Keratinocyte (primary cell): ENCODE measurements at regions not wholly inside any gene's neighbourhood (a gene's known extent, or its start where the extent isn't known, plus 50 kb on each side); places are given as distances from the start of the nearest gene placed in this dataset.

Experiments used
- DNase-seq: peaks from one replicate; pipeline ENCODE4 v3.0.0-alpha.2; 2011; ENCODE audit warnings: low read depth, missing footprints, low spot score
- FAIRE-seq: peaks from 2 replicates; lab custom pipeline; 2011; peaks lifted over from hg19 to GRCh38; lab: Jason Lieb, UNC
- H2AFZ ChIP-seq: 2 replicates; pipeline ENCODE4 v1.6.0; 2012; ENCODE audit warnings: low read length, control low read depth, inconsistent platforms; ENCODE audit not compliant: control insufficient read depth
- H3K27ac ChIP-seq: 2 replicates; pipeline ENCODE4 v1.5.1; 2011; ENCODE audit warnings: low read length; ENCODE audit not compliant: control insufficient read depth, insufficient read depth
- H3K27me3 ChIP-seq: 3 replicates; pipeline ENCODE4 v1.6.0; 2011; ENCODE audit warnings: low read length; ENCODE audit not compliant: control insufficient read depth, insufficient read depth; ENCODE audit errors: extremely low read depth
- H3K36me3 ChIP-seq, 2 experiments: 2 replicates in 1 of 2; 3 replicates in 1 of 2; pipeline ENCODE4 v1.5.1; 2011; ENCODE audit warnings: low read length in 2 of 2, mild to moderate bottlenecking in 1 of 2; ENCODE audit not compliant: control insufficient read depth in 2 of 2, insufficient read depth in 2 of 2; ENCODE audit errors: extremely low read depth in 1 of 2
- H3K4me1 ChIP-seq: 3 replicates; pipeline ENCODE4 v1.5.1; 2011; ENCODE audit warnings: low read length; ENCODE audit not compliant: control insufficient read depth, insufficient read depth; ENCODE audit errors: extremely low read depth
- H3K4me2 ChIP-seq: 3 replicates; pipeline ENCODE4 v1.6.0; 2011; ENCODE audit warnings: low read depth, low read length; ENCODE audit not compliant: control insufficient read depth, insufficient read depth; ENCODE audit errors: extremely low read depth
- H3K4me3 ChIP-seq, 3 experiments: fragments of 200-600 bp in 1 of 3; sonication (generic) in 1 of 3; 2 replicates in 2 of 3; 3 replicates in 1 of 3; pipeline ENCODE4 v1.5.1; 2011 to 2016; ENCODE audit warnings: low read length in 3 of 3, mild to moderate bottlenecking in 3 of 3, control low read depth in 2 of 3, inconsistent platforms in 1 of 3, low read depth in 1 of 3, mixed read lengths in 1 of 3, mixed run types in 1 of 3, moderate library complexity in 1 of 3; ENCODE audit not compliant: control insufficient read depth in 2 of 3, insufficient read depth in 2 of 3; ENCODE audit errors: extremely low read depth in 1 of 3
- H3K79me2 ChIP-seq: 2 replicates; pipeline ENCODE4 v1.6.0; 2012; ENCODE audit warnings: low read length; ENCODE audit not compliant: control insufficient read depth, insufficient read depth
- H3K9ac ChIP-seq: 3 replicates; pipeline ENCODE4 v1.6.0; 2011; ENCODE audit warnings: low read length; ENCODE audit not compliant: control insufficient read depth, insufficient read depth; ENCODE audit errors: extremely low read depth
- H3K9me1 ChIP-seq: 3 replicates; pipeline ENCODE4 v1.6.0; 2011; ENCODE audit warnings: low read length; ENCODE audit not compliant: control insufficient read depth, insufficient read depth; ENCODE audit errors: extremely low read depth
- H3K9me3 ChIP-seq: 2 replicates; pipeline ENCODE4 v1.5.1; 2012; ENCODE audit warnings: low read depth, low read length; ENCODE audit not compliant: control insufficient read depth
- H4K20me1 ChIP-seq: 3 replicates; pipeline ENCODE4 v1.6.0; 2011; ENCODE audit warnings: low read length; ENCODE audit not compliant: control insufficient read depth, insufficient read depth; ENCODE audit errors: extremely low read depth
- CTCF ChIP-seq, 3 experiments: IDR thresholded peaks in 1 of 3; conservative IDR thresholded peaks in 1 of 3; optimal IDR thresholded peaks in 1 of 3; 2 replicates in 2 of 3; 3 replicates in 1 of 3; pipeline versions ENCODE3 to v1.5.1; 2011; ENCODE audit warnings: low read length in 3 of 3, mild to moderate bottlenecking in 3 of 3, moderate library complexity in 2 of 3, control low read depth in 1 of 3, inconsistent platforms in 1 of 3; ENCODE audit not compliant: insufficient read depth in 2 of 3; ENCODE audit errors: extremely low read depth in 1 of 3
- EZH2 ChIP-seq: IDR thresholded peaks from one replicate; pipeline ENCODE4 v1.6.1; 2012; ENCODE audit warnings: inconsistent platforms, mild to moderate bottlenecking, low read length, moderate library complexity
- dilution Hi-C: fragments of 300-500 bp; cut with MboI; formaldehyde crosslinking; loops from one replicate; pipeline ENCODE4 v1.7.0; 2020; ENCODE audit warnings: low sequenced_read_pairs; ENCODE audit not compliant: extremely low pct_ligation_motif_present

GRCh38 chr6:144602523-144603180 lies 317.5 kb downstream of the UTRN start:
- TF ChIP-seq EZH2 (no peak), CTCF (optimal IDR thresholded peaks at IDR 0.05 in 1 of 3, IDR thresholded peaks at IDR 0.05 in 1 of 3, conservative IDR thresholded peaks at IDR 0.05 in 1 of 3; ENCODE audit: extremely low read depth in 1 of 3, insufficient read depth in 2 of 3, low read length in 3 of 3) (no peak)
- Histone ChIP-seq H3K4me1 (no peaks in the 10 kb centered on the region), H4K20me1 (no peaks in the 10 kb centered on the region), H2AFZ (no peak overlapping the region), H3K4me3 (no peak overlapping the region), H3K9me1 (no peaks in the 10 kb centered on the region), H3K36me3 (no peaks in the 10 kb centered on the region), H3K79me2 (no peaks in the 10 kb centered on the region), H3K9me3 (no peaks in the 10 kb centered on the region), H3K4me2 (no peak overlapping the region), H3K9ac (no peak overlapping the region), H3K27me3 (no peaks in the 10 kb centered on the region), H3K27ac (no peak overlapping the region)
- no peak for DNase-seq
- FAIRE-seq: no peak
- dilution Hi-C loops: no loop called here

- DNase-seq: no peak
- Histone ChIP-seq H3K27ac (no peak overlapping the region), H3K79me2 (no peaks in the 10 kb centered on the region), H3K4me2 (no peak overlapping the region), H3K9me1 (no peaks in the 10 kb centered on the region), H4K20me1 (no peaks in the 10 kb centered on the region), H3K27me3 (no peaks in the 10 kb centered on the region), H3K36me3 (no peaks in the 10 kb centered on the region), H3K4me3 (no peak overlapping the region), H3K9me3 (no peaks in the 10 kb centered on the region), H3K9ac (no peak overlapping the region), H2AFZ (no peak overlapping the region), H3K4me1 (no peaks in the 10 kb centered on the region)
- dilution Hi-C loops: no loop called here
- TF ChIP-seq CTCF (optimal IDR thresholded peaks at IDR 0.05 in 1 of 3, IDR thresholded peaks at IDR 0.05 in 1 of 3, conservative IDR thresholded peaks at IDR 0.05 in 1 of 3; ENCODE audit: extremely low read depth in 1 of 3, insufficient read depth in 2 of 3, low read length in 3 of 3) (no peak), EZH2 (no peak)
- no peak for FAIRE-seq
These were observed 320.9 kb downstream of the UTRN start for GRCh38 chr6:144606083-144606482.
